ENCODE measurements at regions not wholly inside any gene's neighbourhood (a gene's known extent, or its start where the extent isn't known, plus 50 kb on each side); places are given as distances from the start of the nearest gene placed in this dataset.
"Not testable (repeated sequence)": the region's sequence is repeated elsewhere in the genome, so short reads cannot be mapped to it uniquely, and the experiment has no call there.

DNA sequence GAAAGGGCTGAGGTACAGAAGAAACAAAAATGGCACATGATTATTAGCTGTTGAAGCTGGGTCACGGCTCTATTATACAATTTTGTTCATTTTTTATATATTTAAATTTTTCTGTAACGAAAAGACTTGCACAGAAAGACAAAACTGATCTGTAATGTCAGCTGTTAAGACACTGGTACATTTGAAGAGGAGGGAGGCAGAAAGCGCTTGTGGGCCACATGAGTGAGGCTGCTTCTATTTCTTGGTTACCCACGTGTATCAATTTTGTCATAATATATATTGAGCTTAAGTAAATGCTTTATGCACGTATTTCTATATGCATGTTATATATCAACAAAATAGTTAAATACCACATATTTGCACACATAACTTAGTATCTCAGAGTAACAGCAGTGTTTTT is 151.8 kb upstream of the KCNJ18 start:
- in situ Hi-C loops (cut with MboI; ENCODE audit: low pct_unique_long_range_greater_than_20kb, low sequenced_read_pairs, unreplicated experiment): no loop called here
- TF ChIP-seq, protein P1, sequence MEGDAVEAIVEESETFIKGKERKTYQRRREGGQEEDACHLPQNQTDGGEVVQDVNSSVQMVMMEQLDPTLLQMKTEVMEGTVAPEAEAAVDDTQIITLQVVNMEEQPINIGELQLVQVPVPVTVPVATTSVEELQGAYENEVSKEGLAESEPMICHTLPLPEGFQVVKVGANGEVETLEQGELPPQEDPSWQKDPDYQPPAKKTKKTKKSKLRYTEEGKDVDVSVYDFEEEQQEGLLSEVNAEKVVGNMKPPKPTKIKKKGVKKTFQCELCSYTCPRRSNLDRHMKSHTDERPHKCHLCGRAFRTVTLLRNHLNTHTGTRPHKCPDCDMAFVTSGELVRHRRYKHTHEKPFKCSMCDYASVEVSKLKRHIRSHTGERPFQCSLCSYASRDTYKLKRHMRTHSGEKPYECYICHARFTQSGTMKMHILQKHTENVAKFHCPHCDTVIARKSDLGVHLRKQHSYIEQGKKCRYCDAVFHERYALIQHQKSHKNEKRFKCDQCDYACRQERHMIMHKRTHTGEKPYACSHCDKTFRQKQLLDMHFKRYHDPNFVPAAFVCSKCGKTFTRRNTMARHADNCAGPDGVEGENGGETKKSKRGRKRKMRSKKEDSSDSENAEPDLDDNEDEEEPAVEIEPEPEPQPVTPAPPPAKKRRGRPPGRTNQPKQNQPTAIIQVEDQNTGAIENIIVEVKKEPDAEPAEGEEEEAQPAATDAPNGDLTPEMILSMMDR (IDR thresholded peaks at IDR 0.05; ENCODE audit: extremely low read depth, insufficient read depth, missing control alignments): no peak
- no peak for DNase-seq (ENCODE audit: low spot score)

GRCh38 chr17:21542070-21542469 is 150.3 kb upstream of the KCNJ18 start:
- DNase-seq (ENCODE audit: low spot score): no peak
- TF ChIP-seq, protein P1 (IDR thresholded peaks at IDR 0.05; ENCODE audit: extremely low read depth, insufficient read depth, missing control alignments): no peak
- in situ Hi-C loops (cut with MboI; ENCODE audit: low pct_unique_long_range_greater_than_20kb, low sequenced_read_pairs, unreplicated experiment): no loop called here

DNA sequence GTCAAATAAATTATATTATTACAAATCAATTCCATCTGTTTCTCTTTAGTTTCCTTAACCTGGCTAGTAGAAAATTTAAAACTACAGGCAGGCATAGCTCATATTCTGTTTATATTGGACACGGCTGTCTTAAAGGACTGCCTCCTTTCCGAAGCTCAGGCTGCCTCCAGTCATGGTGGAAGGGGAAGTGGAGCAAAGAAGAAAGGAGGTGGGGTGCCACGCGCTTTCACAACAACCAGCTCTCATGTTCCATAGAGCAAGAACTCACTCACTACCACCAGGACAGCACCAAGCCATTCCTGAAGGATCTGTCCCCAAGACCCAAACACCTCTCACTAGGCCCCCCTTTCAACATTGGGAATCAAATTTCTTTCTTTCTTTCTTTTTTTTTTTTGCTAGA is 149.3 kb upstream of the KCNJ18 start:
- TF ChIP-seq, protein P1 (IDR thresholded peaks at IDR 0.05; ENCODE audit: extremely low read depth, insufficient read depth, missing control alignments): no peak
- in situ Hi-C loops (cut with MboI; ENCODE audit: low pct_unique_long_range_greater_than_20kb, low sequenced_read_pairs, unreplicated experiment): no loop called here
- DNase-seq (ENCODE audit: low spot score): no peak

- in situ Hi-C loops (cut with MboI; ENCODE audit: low pct_unique_long_range_greater_than_20kb, low sequenced_read_pairs, unreplicated experiment): no loop called here
- TF ChIP-seq, protein P1 (IDR thresholded peaks at IDR 0.05; ENCODE audit: extremely low read depth, insufficient read depth, missing control alignments): no peak
- DNase-seq (ENCODE audit: low spot score): no peak
Observed at GRCh38 chr17:21545064-21545463, 147.3 kb upstream of the KCNJ18 start.

GRCh38 chr17:21548236-21548635 is 144.1 kb upstream of the KCNJ18 start:
- in situ Hi-C loops (cut with MboI; ENCODE audit: low pct_unique_long_range_greater_than_20kb, low sequenced_read_pairs, unreplicated experiment): no loop called here
- TF ChIP-seq, protein P1 (IDR thresholded peaks at IDR 0.05; ENCODE audit: extremely low read depth, insufficient read depth, missing control alignments): no peak
- DNase-seq (ENCODE audit: low spot score): no peak

- no peak for DNase-seq (ENCODE audit: low spot score)
- TF ChIP-seq, protein P1 (IDR thresholded peaks at IDR 0.05; ENCODE audit: extremely low read depth, insufficient read depth, missing control alignments): no peak
- in situ Hi-C loops (cut with MboI; ENCODE audit: low pct_unique_long_range_greater_than_20kb, low sequenced_read_pairs, unreplicated experiment): no loop called here
Observed at GRCh38 chr17:21549107-21549687, 143.1 kb upstream of the KCNJ18 start.

- in situ Hi-C loops (cut with MboI; ENCODE audit: low pct_unique_long_range_greater_than_20kb, low sequenced_read_pairs, unreplicated experiment); DNase-seq (ENCODE audit: low spot score): not testable (repeated sequence)
Observed at GRCh38 chr17:21550031-21550430, 142.3 kb upstream of the KCNJ18 start.

All from GM13977 (cell line).